Motor neuron (in vitro differentiated cells): ENCODE measurements at regions not wholly inside any gene's neighbourhood (a gene's known extent, or its start where the extent isn't known, plus 50 kb on each side); places are given as distances from the start of the nearest gene placed in this dataset.
"Not testable (repeated sequence)": the region's sequence is repeated elsewhere in the genome, so short reads cannot be mapped to it uniquely, and the experiment has no call there.

ENCODE experiments used
- ATAC-seq, 8 experiments: fragments of 200-7000 bp; cut with Tn5 transposase; replicated peaks in 6 of 8; 2 replicates each; pipeline ENCODE4 v1.8.0; 2021; ENCODE audit warnings: mild to moderate bottlenecking in 8 of 8, moderate library complexity in 8 of 8
- H3K27ac ChIP-seq, 2 donors: fragments of 250-450 bp; sonication (Bioruptor Pico); 2 replicates each; pipeline ENCODE4 v1.9.0; 2021; ENCODE audit warnings: antibody characterized with exemption in 2 of 2, mild to moderate bottlenecking in 2 of 2, moderate library complexity in 1 of 2
- H3K4me1 ChIP-seq, 2 donors: fragments of 250-450 bp; sonication (Bioruptor Pico); replicated peaks in 1 of 2; 2 replicates each; pipeline ENCODE4 v1.6.1; 2021; ENCODE audit warnings: antibody characterized with exemption in 2 of 2, mild to moderate bottlenecking in 2 of 2, moderate library complexity in 1 of 2
- H3K4me3 ChIP-seq, 5 donors: fragments of 250-450 bp; sonication (Bioruptor Pico); 2 replicates each; pipeline ENCODE4 v1.9.0; 2021; ENCODE audit warnings: antibody characterized with exemption in 5 of 5, mild to moderate bottlenecking in 5 of 5, moderate library complexity in 4 of 5
- WGBS, 10 experiments: fragments of 450-650 bp; shearing (Covaris generic); methylation state at CpG; one replicate each; pipeline ENCODE4 v1.0.0; 2022; 5-methylcytosine and 5-hydroxymethylcytosine counted together
- in situ Hi-C, 9 experiments: fragments of 400-800 bp; cut with MboI; loops; one replicate each; pipeline ENCODE4 v1.15.0; 2021; ENCODE audit warnings: low sequenced_read_pairs in 9 of 9, low pct_unique_long_range_greater_than_20kb in 2 of 9; ENCODE audit not compliant: unreplicated experiment in 9 of 9

DNA sequence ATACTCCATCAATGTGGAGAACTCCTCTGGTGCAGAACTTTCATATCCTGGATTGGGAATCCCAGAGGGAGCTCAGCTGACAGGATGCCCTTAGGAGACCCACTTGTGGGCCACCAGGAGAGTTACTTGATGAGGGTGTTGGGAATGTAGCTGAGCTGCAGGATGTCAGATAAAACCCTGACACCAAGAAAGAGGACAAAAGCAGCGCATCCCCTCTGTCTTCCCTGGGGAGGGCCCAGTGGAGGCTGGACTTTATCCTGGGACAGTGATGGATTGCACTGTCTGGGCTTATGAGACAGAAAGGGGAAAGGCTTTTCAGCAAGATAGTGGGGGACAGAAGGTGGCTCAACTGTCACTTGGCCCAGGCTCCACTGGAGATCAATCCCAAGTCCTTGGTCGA, 88.1 kb upstream of the BCAR3 start:
- in situ Hi-C loops: no loop called here
- 24 to 83% (median 42%) methylated on average over 1 to 2 of the region's 2 CpGs; no CpG with 5 or more reads in 5 of the 10 experiments for WGBS, 10 experiments
- H3K27ac ChIP-seq: peak overlapping the region in 1 of 2 donors; percentile 22

DNA sequence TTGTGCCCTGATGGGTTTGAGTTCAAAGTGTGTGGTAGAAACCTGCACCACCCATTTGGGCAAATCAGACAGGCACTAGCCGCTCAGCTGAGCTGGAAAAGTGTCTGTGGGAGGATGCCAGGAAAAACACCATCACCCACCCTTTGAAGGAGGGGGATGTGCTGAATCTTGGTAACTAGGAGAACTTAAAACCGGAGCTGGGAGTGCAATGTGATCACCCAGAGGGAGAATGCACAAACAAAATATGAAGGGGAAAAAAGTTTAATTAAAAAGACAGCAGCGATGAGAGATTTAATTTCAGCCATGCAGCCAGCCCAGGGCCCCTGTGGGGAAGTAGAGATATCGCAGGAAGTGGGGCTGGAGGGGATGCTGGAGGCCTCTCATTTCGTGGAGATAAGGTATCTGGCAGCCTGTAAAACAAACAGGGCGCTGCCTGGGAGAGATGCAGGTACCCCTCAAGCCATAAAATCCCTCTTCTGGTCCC, 86.8 kb upstream of the BCAR3 start:
- Histone ChIP-seq H3K27ac (peak overlapping the region in 1 of 2 donors; percentile 34), H3K4me1 (peaks cover 34 to 48% of the 10 kb centered on the region in 2 donors), H3K4me3 (no peak overlapping the region)
- peak in 2 of 8 experiments; percentile 17 to 25 for ATAC-seq
- in situ Hi-C loops: no loop called here
- WGBS, 10 experiments: 0 to 100% (median 59%) methylated on average over 1 to 6 of the region's 6 CpGs; no CpG with 5 or more reads in 2 of the 10 experiments

More for the DNA sequence above, 88.1 kb upstream of the BCAR3 start:
- peaks cover 34 to 48% of the 10 kb centered on the region in 2 donors for H3K4me1 ChIP-seq
- peak in 3 of 8 experiments; percentile 28 to 52 (median 52) for ATAC-seq
- no peak overlapping the region for H3K4me3 ChIP-seq

DNA sequence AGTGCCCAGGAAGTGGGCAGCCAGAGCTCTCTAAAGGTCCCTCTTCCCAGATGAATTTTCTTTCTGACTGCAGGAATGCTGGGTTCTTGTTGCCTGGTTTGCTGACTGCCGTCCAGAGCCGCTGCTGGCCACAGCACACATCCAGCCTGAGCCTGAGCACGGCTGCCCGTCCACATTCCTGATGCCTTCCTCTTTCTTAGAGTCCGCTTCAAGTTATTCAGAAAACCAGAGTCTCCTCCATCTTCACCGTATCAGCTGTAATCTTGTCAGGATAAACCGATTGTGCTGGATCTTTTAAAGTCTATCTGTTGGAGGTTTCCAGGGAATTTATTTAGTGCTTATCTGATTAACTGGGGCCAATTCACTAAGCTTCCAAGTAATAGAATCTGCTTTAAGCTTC, 84.8 kb upstream of the BCAR3 start:
- in situ Hi-C loops: no loop called here
- H3K4me1 ChIP-seq: peaks cover 34 to 42% of the 10 kb centered on the region in 2 donors
- no peak overlapping the region for H3K27ac ChIP-seq
- ATAC-seq: no peak
- 50 to 100% (median 88%) methylated on average over 2 to 7 of the region's 7 CpGs for WGBS, 10 experiments
- H3K4me3 ChIP-seq: no peak overlapping the region

DNA sequence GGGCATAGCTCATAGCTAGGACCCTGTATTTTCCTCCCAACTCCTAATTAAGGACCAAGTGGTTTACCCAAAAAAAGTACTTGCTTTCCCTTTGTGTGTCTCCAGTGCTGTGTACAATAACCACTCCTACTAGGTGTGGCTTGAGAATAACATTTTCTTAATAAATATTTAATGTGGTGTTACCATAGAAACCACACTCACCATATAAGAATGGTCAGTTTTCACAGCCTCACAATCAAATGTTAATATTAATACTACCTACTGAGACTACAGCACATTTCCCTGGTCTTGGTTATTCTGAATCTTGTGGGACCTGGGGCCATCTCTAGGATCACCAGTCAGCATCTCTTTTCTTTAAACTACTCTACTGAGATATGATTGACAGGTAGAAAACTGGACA, 83.5 kb upstream of the BCAR3 start:
- peaks cover 30 to 39% of the 10 kb centered on the region in 2 donors for H3K4me1 ChIP-seq
- peak in 3 of 8 experiments; percentile 83 to 89 (median 83) for ATAC-seq
- in situ Hi-C loops: no loop called here
- H3K27ac ChIP-seq: no peak overlapping the region
- H3K4me3 ChIP-seq: no peak overlapping the region

DNA sequence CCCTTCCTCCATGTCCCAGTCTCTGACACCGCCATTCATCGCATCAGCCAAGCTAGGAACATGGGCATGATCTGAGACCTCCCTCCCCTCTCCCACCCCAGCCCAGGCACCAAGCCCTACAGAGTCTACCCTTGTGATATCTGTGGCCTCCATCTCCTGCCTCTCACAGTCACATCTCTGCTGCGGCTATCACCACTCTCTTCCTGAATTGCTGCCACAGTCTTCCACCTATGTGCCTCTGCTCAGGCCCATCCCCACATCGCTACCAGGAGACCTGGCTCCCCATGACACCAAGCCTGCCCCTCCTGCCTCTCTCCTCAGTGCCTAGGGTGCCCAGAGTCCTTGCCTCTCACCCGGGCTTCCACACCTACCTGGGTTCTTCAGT, 82.7 kb upstream of the BCAR3 start:
- Histone ChIP-seq H3K27ac (no peak overlapping the region), H3K4me3 (no peak overlapping the region), H3K4me1 (peaks cover 30 to 39% of the 10 kb centered on the region in 2 donors)
- in situ Hi-C loops: no loop called here
- 64 to 100% (median 90%) methylated on average over 1 to 5 of the region's 5 CpGs; no CpG with 5 or more reads in 3 of the 10 experiments for WGBS, 10 experiments
- ATAC-seq: no peak

DNA sequence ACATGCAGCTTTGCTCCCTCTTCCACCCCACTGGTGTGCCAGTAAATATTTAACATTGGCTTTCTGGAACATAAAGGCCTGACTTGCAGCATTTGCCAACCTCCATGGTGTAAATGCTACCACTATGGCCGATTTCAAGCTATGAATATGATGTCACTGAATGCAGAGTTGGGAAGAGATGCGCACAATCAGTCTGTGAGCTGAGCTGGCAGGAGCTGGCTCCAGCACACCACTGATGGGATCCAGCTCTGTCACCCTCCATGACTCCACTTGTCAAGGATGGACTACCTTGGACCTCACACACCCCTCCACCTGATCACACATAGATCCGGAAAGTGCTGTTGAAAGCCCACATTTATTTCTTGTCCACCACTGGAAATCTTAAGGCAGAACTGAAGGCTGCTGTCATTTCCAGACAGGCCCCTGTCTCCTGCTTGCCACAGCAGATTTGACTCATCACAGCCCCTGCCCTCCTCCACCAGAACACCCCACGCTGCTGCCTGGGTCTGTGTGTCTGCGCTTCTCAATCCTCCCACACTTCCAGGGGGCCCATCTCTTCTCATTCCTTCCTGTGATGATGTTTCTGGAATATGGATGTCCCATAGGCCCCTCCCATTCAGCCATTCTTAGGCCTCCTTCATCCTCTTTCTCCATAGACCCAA, 82.2 kb upstream of the BCAR3 start:
- H3K4me3 ChIP-seq: no peak overlapping the region
- in situ Hi-C loops: no loop called here
- WGBS, 10 experiments: 57 to 100% (median 91%) methylated on average over 1 to 5 of the region's 5 CpGs; no CpG with 5 or more reads in 4 of the 10 experiments
- no peak overlapping the region for H3K27ac ChIP-seq
- ATAC-seq: peak in 4 of 8 experiments; percentile 17 to 56 (median 33)
- peaks cover 30 to 39% of the 10 kb centered on the region in 2 donors for H3K4me1 ChIP-seq

DNA sequence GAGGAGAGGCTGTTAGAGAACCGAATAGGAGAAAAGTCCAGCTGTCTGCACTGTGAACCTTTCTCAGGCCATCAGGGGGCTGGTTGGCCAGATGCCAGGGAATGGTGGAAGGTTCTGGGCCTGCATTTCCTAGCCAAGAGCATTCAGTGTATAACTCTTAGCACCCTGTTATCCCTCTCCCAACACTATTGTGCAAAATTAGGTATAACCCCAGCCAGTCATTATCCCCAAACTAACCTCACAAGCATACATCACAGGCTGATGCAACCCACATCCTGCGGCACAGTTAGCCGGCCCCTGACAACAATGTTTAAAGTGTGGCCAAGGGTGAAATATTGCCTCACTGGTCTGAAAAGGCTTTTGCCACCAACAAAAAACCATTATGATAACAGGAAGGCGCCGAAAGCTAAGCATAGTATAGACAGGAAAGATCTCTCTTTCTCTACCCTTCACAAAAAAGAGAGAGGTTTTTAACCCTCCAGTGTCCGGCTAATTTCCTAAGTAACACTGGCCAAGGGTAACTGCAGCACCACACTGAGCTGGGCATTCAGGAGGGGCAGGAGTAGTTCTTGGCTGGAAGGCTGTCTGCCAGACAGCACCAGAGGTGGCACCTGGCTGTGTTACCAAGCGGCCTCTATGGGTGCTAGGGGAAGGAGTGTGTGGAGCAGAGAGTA, 77.3 kb upstream of the BCAR3 start:
- in situ Hi-C loops: no loop called here
- 40 to 100% (median 56%) methylated on average over 1 to 7 of the region's 7 CpGs; no CpG with 5 or more reads in 2 of the 10 experiments for WGBS, 10 experiments
- ATAC-seq: peak in 5 of 8 experiments; percentile 64 to 88 (median 74)

DNA sequence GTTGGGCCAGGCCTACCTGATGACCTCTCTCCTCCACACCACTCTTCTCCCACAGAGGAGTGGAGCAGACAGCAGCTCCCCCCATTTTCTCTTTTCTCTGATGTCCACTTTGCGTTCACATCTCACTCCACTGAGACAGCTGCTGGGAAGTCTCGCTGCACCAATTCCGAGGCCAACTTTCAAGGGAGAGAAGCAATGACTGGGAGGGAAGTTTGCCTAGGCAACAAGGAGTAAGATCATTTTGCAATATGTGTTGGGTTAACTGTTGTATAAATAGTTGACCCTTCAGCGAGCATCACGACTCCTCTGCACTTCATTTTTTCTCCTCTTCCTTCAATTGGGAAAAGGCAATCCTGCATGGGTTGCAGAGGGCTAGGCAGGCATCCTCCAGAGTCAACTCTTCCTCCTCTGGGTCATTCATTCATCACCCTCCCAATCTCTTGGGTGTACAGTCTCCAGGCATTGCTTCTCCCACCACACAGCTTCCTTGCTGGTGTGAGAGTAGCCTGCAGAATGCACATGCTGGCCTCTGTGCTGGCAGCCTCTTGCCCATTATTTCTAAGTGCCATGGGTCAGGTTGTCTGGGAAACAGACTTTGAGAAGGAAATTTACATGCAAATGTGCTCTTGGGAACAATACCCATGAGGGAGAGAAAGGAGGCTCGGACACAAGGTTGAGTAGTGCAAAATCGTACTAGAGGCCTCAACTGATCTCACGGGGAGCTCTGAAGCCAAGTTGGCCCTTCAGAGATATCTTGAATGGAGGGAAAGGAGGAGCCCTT, 75.8 kb upstream of the BCAR3 start:
- Histone ChIP-seq H3K4me3 (no peak overlapping the region), H3K27ac (peak overlapping the region; percentile 67 to 74), H3K4me1 (peaks cover 33 to 36% of the 10 kb centered on the region in 2 donors)
- ATAC-seq: peak in 5 of 8 experiments; percentile 63 to 79 (median 72)
- 31 to 94% (median 80%) methylated on average over 1 to 8 of the region's 8 CpGs; no CpG with 5 or more reads in 1 of the 10 experiments for WGBS, 10 experiments
- in situ Hi-C loops: no loop called here

More for the DNA sequence above, 77.3 kb upstream of the BCAR3 start:
- Histone ChIP-seq H3K27ac (peak overlapping the region; percentile 67 to 74), H3K4me3 (no peak overlapping the region), H3K4me1 (peaks cover 33% of the 10 kb centered on the region in 2 donors)

DNA sequence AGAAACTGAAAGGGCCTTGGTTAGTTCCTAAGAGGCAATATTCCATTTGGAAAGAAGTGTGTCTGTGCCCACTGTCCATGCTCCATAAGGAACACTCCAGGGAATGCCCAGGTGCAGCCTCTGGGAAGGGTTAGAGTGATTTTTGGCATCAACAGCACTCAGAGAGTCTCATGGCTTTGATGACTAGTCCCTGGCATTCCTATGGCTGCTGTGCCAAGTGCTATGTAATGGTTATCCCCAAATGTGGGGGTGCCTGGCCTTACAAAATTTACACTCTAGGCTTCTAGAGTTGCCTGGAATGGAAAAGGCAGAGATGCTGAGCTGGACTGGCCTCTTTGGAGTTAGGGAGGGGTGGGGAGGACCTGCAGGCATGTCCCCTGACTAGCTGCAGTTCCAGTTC, 75.0 kb upstream of the BCAR3 start:
- in situ Hi-C loops: no loop called here
- peaks cover 33 to 36% of the 10 kb centered on the region in 2 donors for H3K4me1 ChIP-seq
- ATAC-seq: no peak

DNA sequence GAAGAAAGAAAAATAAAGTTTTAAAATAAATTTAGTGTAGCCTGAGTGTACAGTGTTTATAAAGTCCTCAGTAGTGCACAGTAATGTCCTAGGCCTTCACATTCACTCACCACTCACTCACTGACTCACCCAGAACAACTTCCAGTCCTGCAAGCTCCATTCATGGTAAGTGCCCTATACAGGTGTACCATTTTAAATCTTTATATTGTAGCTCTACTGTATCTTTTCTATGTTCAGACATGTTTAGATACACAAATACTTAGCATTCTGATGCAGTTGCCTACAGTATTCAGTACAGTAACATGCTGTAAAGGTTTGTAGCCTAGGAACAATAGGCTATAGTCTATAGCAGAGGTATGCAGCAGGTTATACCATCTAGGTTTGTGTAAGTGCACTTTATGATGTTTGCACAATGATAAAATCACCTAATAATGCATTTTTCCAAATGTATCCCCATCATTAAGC, 73.6 kb upstream of the BCAR3 start:
- ATAC-seq, in situ Hi-C loops, H3K4me3 ChIP-seq, H3K27ac ChIP-seq: not testable (repeated sequence)
- H3K4me1 ChIP-seq: peaks cover 33 to 36% of the 10 kb centered on the region in 2 donors

More for the DNA sequence above, 75.0 kb upstream of the BCAR3 start:
- H3K4me3 ChIP-seq: no peak overlapping the region
- no peak overlapping the region for H3K27ac ChIP-seq

DNA sequence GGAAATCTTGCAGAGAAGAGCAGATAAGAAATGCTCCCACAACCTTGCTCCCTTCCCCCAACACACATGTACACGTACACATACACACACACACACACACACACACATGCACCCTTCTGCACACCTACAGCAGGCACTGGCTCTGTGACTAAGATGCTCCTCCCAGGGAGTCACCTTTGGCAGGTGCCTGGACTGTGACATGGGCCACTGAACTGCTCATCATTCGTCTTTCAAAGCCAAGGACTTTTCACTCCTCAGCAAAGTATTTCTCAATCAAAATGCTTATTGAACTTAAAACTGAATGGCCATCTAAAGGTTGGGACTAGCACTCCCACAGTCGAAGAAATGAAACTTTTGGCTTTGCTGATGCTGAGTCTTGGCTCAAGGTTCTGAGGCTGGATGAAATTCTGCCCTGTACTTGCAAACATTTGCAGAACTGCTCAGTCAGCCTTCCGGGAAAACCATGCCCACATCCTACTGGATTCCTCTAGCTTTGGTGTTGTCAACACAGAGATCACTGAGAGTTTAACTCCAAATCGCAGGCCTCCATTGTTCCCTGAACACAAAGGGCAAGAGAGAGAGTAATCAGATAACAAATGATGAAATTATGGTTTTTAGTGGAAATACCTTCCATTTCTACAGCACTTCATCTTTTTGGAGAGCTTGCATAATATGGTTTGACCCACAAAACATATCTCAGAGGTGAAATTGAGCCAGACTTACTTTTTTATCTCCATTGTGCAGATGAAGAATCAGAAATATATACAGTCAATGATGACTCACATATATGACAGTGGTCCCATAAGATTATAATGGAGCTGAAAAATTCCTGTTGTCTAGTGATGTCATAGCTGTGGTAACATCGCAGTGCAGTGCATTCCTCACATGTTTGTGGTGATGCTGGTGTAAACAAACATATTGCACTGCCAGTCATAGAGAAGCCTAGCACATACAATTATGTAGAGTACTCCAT, 72.4 kb upstream of the BCAR3 start:
- peak in 7 of 8 experiments; percentile 13 to 93 (median 44) for ATAC-seq
- in situ Hi-C loops: no loop called here
- peaks cover 23 to 27% of the 10 kb centered on the region in 2 donors for H3K4me1 ChIP-seq
- WGBS, 10 experiments: 0 to 90% (median 50%) methylated on average over 2 to 6 of the region's 6 CpGs
- H3K27ac ChIP-seq: no peak overlapping the region
- no peak overlapping the region for H3K4me3 ChIP-seq
